SK-N-SH (cell line): ENCODE measurements at regions not wholly inside any gene's neighbourhood (a gene's known extent, or its start where the extent isn't known, plus 50 kb on each side); places are given as distances from the start of the nearest gene placed in this dataset.

Experiments used
- CHD2 ChIP-seq: fragments of 150-350 bp; IDR thresholded peaks from 2 replicates; pipeline ENCODE4 v1.6.1; 2018; ENCODE audit warnings: low read length; ENCODE audit not compliant: partially characterized antibody
- CTCF ChIP-seq: fragments of 200-600 bp; sonication (generic); IDR thresholded peaks from 2 replicates; pipeline ENCODE4 v1.6.1; 2017; ENCODE audit warnings: antibody characterized with exemption, mild to moderate bottlenecking, moderate library complexity
- ELF1 ChIP-seq: IDR thresholded peaks from 2 replicates; pipeline ENCODE4 v1.4.0; 2012
- EP300 ChIP-seq, 2 experiments: IDR thresholded peaks; 2 replicates each; pipeline versions ENCODE4 v1.4.0 to v1.6.1; 2012; ENCODE audit warnings: borderline replicate concordance in 1 of 2, low read depth in 1 of 2, low read length in 1 of 2
- FOXM1 ChIP-seq: IDR thresholded peaks from 2 replicates; pipeline ENCODE4 v1.4.0; 2012; ENCODE audit warnings: low read depth, mild to moderate bottlenecking
- GABPA ChIP-seq: IDR thresholded peaks from 2 replicates; pipeline ENCODE4 v1.4.0; 2012; ENCODE audit warnings: low read depth, mild to moderate bottlenecking
- JUND ChIP-seq: IDR thresholded peaks from 2 replicates; pipeline ENCODE4 v1.4.0; 2012
- NRF1 ChIP-seq: IDR thresholded peaks from 2 replicates; pipeline ENCODE4 v1.6.1; 2012; ENCODE audit warnings: low read depth, mild to moderate bottlenecking, low read length
- POLR2AphosphoS5 ChIP-seq: IDR thresholded peaks from 2 replicates; pipeline ENCODE4 v1.6.1; 2012; ENCODE audit warnings: low read depth, low read length
- RAD21 ChIP-seq: IDR thresholded peaks from 2 replicates; pipeline ENCODE4 v1.6.1; 2012; ENCODE audit warnings: mild to moderate bottlenecking, low read length
- SMC3 ChIP-seq: IDR thresholded peaks from 2 replicates; pipeline ENCODE4 v1.6.1; 2012; ENCODE audit warnings: low read depth, low read length, improper control_type of control experiment

- no peak for TF ChIP-seq ELF1
- TF ChIP-seq JUND, result no peak
- TF ChIP-seq CTCF, result no peak
- no peak for TF ChIP-seq RAD21
- TF ChIP-seq NRF1, result no peak
- no peak for TF ChIP-seq POLR2AphosphoS5
- TF ChIP-seq FOXM1, result no peak
- TF ChIP-seq CHD2, result no peak
- no peak for TF ChIP-seq EP300 (IDR thresholded peaks at IDR 0.05; ENCODE audit: borderline replicate concordance in 1 of 2, low read depth in 1 of 2, low read length in 1 of 2)
- TF ChIP-seq SMC3, result no peak
- no peak for TF ChIP-seq GABPA
Measured at GRCh38 chr7:4531236-4531635, 150.9 kb upstream of the FOXK1 start.
